Neural progenitor cell (in vitro differentiated cells): ENCODE measurements at regions not wholly inside any gene's neighbourhood (a gene's known extent, or its start where the extent isn't known, plus 50 kb on each side); places are given as distances from the start of the nearest gene placed in this dataset.

Source experiments
- DNase-seq: peaks from one replicate; pipeline ENCODE4 v3.0.0-alpha.2; 2016; ENCODE audit warnings: low spot score
- H2AFZ ChIP-seq: fragments of 200-600 bp; sonication (generic); replicated peaks from 2 replicates; pipeline ENCODE4 v1.6.1; 2016; ENCODE audit warnings: antibody characterized with exemption
- H3F3A ChIP-seq: fragments of 200-600 bp; sonication (generic); 2 replicates; pipeline ENCODE4 v1.6.1; 2016; ENCODE audit warnings: antibody characterized with exemption, low read depth
- H3K27ac ChIP-seq: fragments of 200-600 bp; sonication (generic); 2 replicates; pipeline ENCODE4 v1.5.1; 2016; ENCODE audit warnings: mild to moderate bottlenecking
- H3K27me3 ChIP-seq: fragments of 200-600 bp; sonication (generic); 2 replicates; pipeline ENCODE4 v1.6.1; 2016; ENCODE audit warnings: mild to moderate bottlenecking, moderate library complexity
- H3K36me3 ChIP-seq: fragments of 200-600 bp; sonication (generic); 2 replicates; pipeline ENCODE4 v1.5.1; 2016
- H3K4me1 ChIP-seq: fragments of 200-600 bp; sonication (generic); 2 replicates; pipeline ENCODE4 v1.6.1; 2016; ENCODE audit warnings: mixed run types
- H3K4me2 ChIP-seq: fragments of 200-600 bp; sonication (generic); 2 replicates; pipeline ENCODE4 v1.6.1; 2016
- H3K4me3 ChIP-seq: fragments of 200-600 bp; sonication (generic); 2 replicates; pipeline ENCODE4 v1.5.1; 2016
- H3K79me2 ChIP-seq: fragments of 200-600 bp; sonication (generic); 2 replicates; pipeline ENCODE4 v1.6.1; 2016; ENCODE audit warnings: low read depth
- H3K9ac ChIP-seq: fragments of 200-600 bp; sonication (generic); 2 replicates; pipeline ENCODE4 v1.6.1; 2016
- H3K9me3 ChIP-seq: fragments of 200-600 bp; sonication (generic); 2 replicates; pipeline ENCODE4 v1.5.1; 2016; ENCODE audit warnings: low read depth
- H4K20me1 ChIP-seq: fragments of 200-600 bp; sonication (generic); 2 replicates; pipeline ENCODE4 v1.6.1; 2016; ENCODE audit warnings: low read depth
- H3K27ac Mint-ChIP-seq: 3 replicates; pipeline ENCODE4 v1.8.0; 2021; ENCODE audit warnings: mixed read lengths
- H3K27me3 Mint-ChIP-seq: 2 replicates; pipeline ENCODE4 v1.8.0; 2022; ENCODE audit warnings: low read depth, mild to moderate bottlenecking, inconsistent platforms, moderate library complexity, mixed read lengths; ENCODE audit not compliant: insufficient read depth
- H3K36me3 Mint-ChIP-seq: 3 replicates; pipeline ENCODE4 v1.8.0; 2021; ENCODE audit warnings: mixed read lengths
- H3K4me1 Mint-ChIP-seq: 3 replicates; pipeline ENCODE4 v1.8.0; 2021; ENCODE audit warnings: mixed read lengths
- H3K4me3 Mint-ChIP-seq: 3 replicates; pipeline ENCODE4 v1.8.0; 2021; ENCODE audit warnings: mild to moderate bottlenecking, moderate library complexity, mixed read lengths
- H3K9me3 Mint-ChIP-seq: 3 replicates; pipeline ENCODE4 v1.8.0; 2020; ENCODE audit warnings: mixed read lengths
- CTCF ChIP-seq: fragments of 200-600 bp; sonication (generic); IDR thresholded peaks from 2 replicates; pipeline ENCODE4 v1.5.1; 2017; ENCODE audit warnings: antibody characterized with exemption, mild to moderate bottlenecking
- EZH2 ChIP-seq: fragments of 200-600 bp; sonication (generic); IDR thresholded peaks from 2 replicates; pipeline ENCODE4 v1.6.1; 2017; ENCODE audit warnings: antibody characterized with exemption, mild to moderate bottlenecking, moderate library complexity
- EZH2phosphoT487 ChIP-seq: fragments of 200-600 bp; sonication (generic); IDR thresholded peaks from 2 replicates; pipeline ENCODE4 v1.6.1; 2017; ENCODE audit warnings: antibody characterized with exemption

GRCh38 chr7:30232391-30232790 is 52.0 kb upstream of the ZNRF2 start:
- Mint-ChIP-seq H3K36me3 (no peaks in the 10 kb centered on the region), H3K4me1 (peaks cover 4% of the 10 kb centered on the region), H3K4me3 (no peak overlapping the region), H3K27me3 (no peaks in the 10 kb centered on the region), H3K27ac (no peak overlapping the region), H3K9me3 (no peaks in the 10 kb centered on the region)
- Histone ChIP-seq H3K9ac (no peak overlapping the region), H3F3A (no peaks in the 10 kb centered on the region), H3K79me2 (no peaks in the 10 kb centered on the region), H3K4me3 (no peak overlapping the region), H3K9me3 (no peaks in the 10 kb centered on the region), H3K27me3 (peaks cover 3% of the 10 kb centered on the region), H4K20me1 (no peaks in the 10 kb centered on the region), H3K27ac (no peak overlapping the region), H2AFZ (no peak overlapping the region), H3K4me2 (no peak overlapping the region), H3K36me3 (no peaks in the 10 kb centered on the region), H3K4me1 (no peaks in the 10 kb centered on the region)
- no peak for TF ChIP-seq EZH2
- no peak for TF ChIP-seq EZH2phosphoT487
- no peak for TF ChIP-seq CTCF
- DNase-seq = no peak
